Keratinocyte (primary cell): ENCODE measurements at regions not wholly inside any gene's neighbourhood (a gene's known extent, or its start where the extent isn't known, plus 50 kb on each side); places are given as distances from the start of the nearest gene placed in this dataset.

Source experiments
- EZH2 ChIP-seq: IDR thresholded peaks from one replicate; pipeline ENCODE4 v1.6.1; 2012; ENCODE audit warnings: inconsistent platforms, mild to moderate bottlenecking, low read length, moderate library complexity
- TF ChIP-seq, protein P1 (sequence below), 3 experiments: IDR thresholded peaks in 1 of 3; conservative IDR thresholded peaks in 1 of 3; optimal IDR thresholded peaks in 1 of 3; 2 replicates in 2 of 3; 3 replicates in 1 of 3; pipeline versions ENCODE3 to v1.5.1; 2011; ENCODE audit warnings: low read length in 3 of 3, mild to moderate bottlenecking in 3 of 3, moderate library complexity in 2 of 3, control low read depth in 1 of 3, inconsistent platforms in 1 of 3; ENCODE audit not compliant: insufficient read depth in 2 of 3; ENCODE audit errors: extremely low read depth in 1 of 3

- TF ChIP-seq, protein P1, sequence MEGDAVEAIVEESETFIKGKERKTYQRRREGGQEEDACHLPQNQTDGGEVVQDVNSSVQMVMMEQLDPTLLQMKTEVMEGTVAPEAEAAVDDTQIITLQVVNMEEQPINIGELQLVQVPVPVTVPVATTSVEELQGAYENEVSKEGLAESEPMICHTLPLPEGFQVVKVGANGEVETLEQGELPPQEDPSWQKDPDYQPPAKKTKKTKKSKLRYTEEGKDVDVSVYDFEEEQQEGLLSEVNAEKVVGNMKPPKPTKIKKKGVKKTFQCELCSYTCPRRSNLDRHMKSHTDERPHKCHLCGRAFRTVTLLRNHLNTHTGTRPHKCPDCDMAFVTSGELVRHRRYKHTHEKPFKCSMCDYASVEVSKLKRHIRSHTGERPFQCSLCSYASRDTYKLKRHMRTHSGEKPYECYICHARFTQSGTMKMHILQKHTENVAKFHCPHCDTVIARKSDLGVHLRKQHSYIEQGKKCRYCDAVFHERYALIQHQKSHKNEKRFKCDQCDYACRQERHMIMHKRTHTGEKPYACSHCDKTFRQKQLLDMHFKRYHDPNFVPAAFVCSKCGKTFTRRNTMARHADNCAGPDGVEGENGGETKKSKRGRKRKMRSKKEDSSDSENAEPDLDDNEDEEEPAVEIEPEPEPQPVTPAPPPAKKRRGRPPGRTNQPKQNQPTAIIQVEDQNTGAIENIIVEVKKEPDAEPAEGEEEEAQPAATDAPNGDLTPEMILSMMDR (optimal IDR thresholded peaks at IDR 0.05 in 1 of 3, IDR thresholded peaks at IDR 0.05 in 1 of 3, conservative IDR thresholded peaks at IDR 0.05 in 1 of 3; ENCODE audit: extremely low read depth in 1 of 3, insufficient read depth in 2 of 3, low read length in 3 of 3): no peak
- TF ChIP-seq EZH2: no peak
Measured at GRCh38 chr4:54547299-54548097, 110.3 kb upstream of the KIT start.
